Dendritic cell treated with granulocyte-macrophage colony-stimulating factor and Interleukin-4, amounts not matched to agents 40 ng/mL and 50 ng/mL, for 4 days (primary cell): ENCODE measurements at regions not wholly inside any gene's neighbourhood (a gene's known extent, or its start where the extent isn't known, plus 50 kb on each side); places are given as distances from the start of the nearest gene placed in this dataset.
"Not testable (repeated sequence)": the region's sequence is repeated elsewhere in the genome, so short reads cannot be mapped to it uniquely, and the experiment has no call there.

Source experiments
- H3K27ac Mint-ChIP-seq: one replicate; pipeline ENCODE4 v1.8.0; 2022; ENCODE audit warnings: mild to moderate bottlenecking, mixed read lengths
- H3K27me3 Mint-ChIP-seq: one replicate; pipeline ENCODE4 v1.8.0; 2022; ENCODE audit warnings: mild to moderate bottlenecking, mixed read lengths
- H3K36me3 Mint-ChIP-seq: one replicate; pipeline ENCODE4 v1.8.0; 2022; ENCODE audit warnings: low read depth, mixed read lengths
- H3K4me1 Mint-ChIP-seq: one replicate; pipeline ENCODE4 v1.8.0; 2022; ENCODE audit warnings: low read depth, mixed read lengths
- H3K4me3 Mint-ChIP-seq: one replicate; pipeline ENCODE4 v1.8.0; 2022; ENCODE audit warnings: mild to moderate bottlenecking, moderate library complexity, mixed read lengths
- H3K9me3 Mint-ChIP-seq: one replicate; pipeline ENCODE4 v1.8.0; 2022; ENCODE audit warnings: mixed read lengths
- intact Hi-C: fragments of 100-400 bp; cut with micrococcal nuclease; formaldehyde crosslinking; loops from one replicate; pipeline ENCODE4 v1.15.0; 2022

- H3K27me3 Mint-ChIP-seq: no peaks in the 10 kb centered on the region
- H3K27ac Mint-ChIP-seq: no peak overlapping the region
- intact Hi-C loops: no loop called here
- H3K4me1 Mint-ChIP-seq: no peaks in the 10 kb centered on the region
- H3K9me3 Mint-ChIP-seq: peaks cover 5% of the 10 kb centered on the region
- H3K4me3 Mint-ChIP-seq: no peak overlapping the region
- H3K36me3 Mint-ChIP-seq: no peaks in the 10 kb centered on the region
Measured at GRCh38 chr5:68846828-68847227, 247.0 kb upstream of the SLC30A5 start.

- Mint-ChIP-seq H3K4me1 (no peaks in the 10 kb centered on the region), H3K27ac (no peak overlapping the region), H3K36me3 (no peaks in the 10 kb centered on the region), H3K27me3 (no peaks in the 10 kb centered on the region), H3K9me3 (peaks cover 16% of the 10 kb centered on the region), H3K4me3 (no peak overlapping the region)
- intact Hi-C loops: no loop called here
Measured at GRCh38 chr5:68848091-68848490, 245.7 kb upstream of the SLC30A5 start.

GRCh38 chr5:68849103-68849502 lies 244.7 kb upstream of the SLC30A5 start:
- no peaks in the 10 kb centered on the region for H3K36me3 Mint-ChIP-seq
- no peak overlapping the region for H3K4me3 Mint-ChIP-seq
- no peak overlapping the region for H3K27ac Mint-ChIP-seq
- H3K27me3 Mint-ChIP-seq: no peaks in the 10 kb centered on the region
- H3K4me1 Mint-ChIP-seq: no peaks in the 10 kb centered on the region
- H3K9me3 Mint-ChIP-seq: peaks cover 16% of the 10 kb centered on the region
- intact Hi-C loops: no loop called here

- Mint-ChIP-seq H3K27me3 (no peaks in the 10 kb centered on the region), H3K4me3 (no peak overlapping the region), H3K4me1 (no peaks in the 10 kb centered on the region), H3K9me3 (peaks cover 16% of the 10 kb centered on the region), H3K36me3 (no peaks in the 10 kb centered on the region), H3K27ac (no peak overlapping the region)
- intact Hi-C loops: no loop called here
Measured at GRCh38 chr5:68849906-68850305, 243.9 kb upstream of the SLC30A5 start.

GRCh38 chr5:68861099-68861498 lies 232.7 kb upstream of the SLC30A5 start:
- intact Hi-C loops: no loop called here
- Mint-ChIP-seq H3K4me1 (no peaks in the 10 kb centered on the region), H3K27me3 (no peaks in the 10 kb centered on the region), H3K27ac (no peak overlapping the region), H3K9me3 (peaks cover 10% of the 10 kb centered on the region), H3K36me3 (no peaks in the 10 kb centered on the region), H3K4me3 (no peak overlapping the region)

- Mint-ChIP-seq H3K4me3 (no peak overlapping the region), H3K36me3 (no peaks in the 10 kb centered on the region), H3K4me1 (no peaks in the 10 kb centered on the region), H3K9me3 (peaks cover 5% of the 10 kb centered on the region), H3K27ac (no peak overlapping the region), H3K27me3 (no peaks in the 10 kb centered on the region)
- intact Hi-C loops: no loop called here
Measured at GRCh38 chr5:68862560-68862959, 231.3 kb upstream of the SLC30A5 start.

GRCh38 chr5:68865192-68865591 lies 228.6 kb upstream of the SLC30A5 start:
- H3K9me3 Mint-ChIP-seq, H3K27me3 Mint-ChIP-seq, H3K4me3 Mint-ChIP-seq, H3K36me3 Mint-ChIP-seq, H3K27ac Mint-ChIP-seq, intact Hi-C loops, H3K4me1 Mint-ChIP-seq: not testable (repeated sequence)

- Mint-ChIP-seq H3K36me3 (no peaks in the 10 kb centered on the region), H3K27me3 (no peaks in the 10 kb centered on the region), H3K9me3 (no peaks in the 10 kb centered on the region), H3K4me3 (no peak overlapping the region), H3K27ac (no peak overlapping the region), H3K4me1 (no peaks in the 10 kb centered on the region)
- intact Hi-C loops: no loop called here
Measured at GRCh38 chr5:68872088-68872839, 221.6 kb upstream of the SLC30A5 start.

GRCh38 chr5:68873198-68873597 lies 220.6 kb upstream of the SLC30A5 start:
- H3K4me3 Mint-ChIP-seq: no peak overlapping the region
- H3K27me3 Mint-ChIP-seq: no peaks in the 10 kb centered on the region
- H3K36me3 Mint-ChIP-seq: no peaks in the 10 kb centered on the region
- no peak overlapping the region for H3K27ac Mint-ChIP-seq
- intact Hi-C loops: no loop called here
- H3K4me1 Mint-ChIP-seq: no peaks in the 10 kb centered on the region
- no peaks in the 10 kb centered on the region for H3K9me3 Mint-ChIP-seq

GRCh38 chr5:68875351-68875750 lies 218.5 kb upstream of the SLC30A5 start:
- Mint-ChIP-seq H3K27me3 (no peaks in the 10 kb centered on the region), H3K36me3 (no peaks in the 10 kb centered on the region), H3K4me1 (no peaks in the 10 kb centered on the region), H3K9me3 (no peaks in the 10 kb centered on the region), H3K27ac (no peak overlapping the region), H3K4me3 (no peak overlapping the region)
- intact Hi-C loops: no loop called here

GRCh38 chr5:68883436-68883835 lies 210.4 kb upstream of the SLC30A5 start:
- no peaks in the 10 kb centered on the region for H3K9me3 Mint-ChIP-seq
- H3K27ac Mint-ChIP-seq: no peak overlapping the region
- H3K4me1 Mint-ChIP-seq: no peaks in the 10 kb centered on the region
- H3K4me3 Mint-ChIP-seq: no peak overlapping the region
- intact Hi-C loops: no loop called here
- no peaks in the 10 kb centered on the region for H3K27me3 Mint-ChIP-seq
- H3K36me3 Mint-ChIP-seq: no peaks in the 10 kb centered on the region

- H3K4me1 Mint-ChIP-seq: no peaks in the 10 kb centered on the region
- no peak overlapping the region for H3K27ac Mint-ChIP-seq
- H3K9me3 Mint-ChIP-seq: no peaks in the 10 kb centered on the region
- no peaks in the 10 kb centered on the region for H3K36me3 Mint-ChIP-seq
- intact Hi-C loops: no loop called here
- H3K27me3 Mint-ChIP-seq: no peaks in the 10 kb centered on the region
- no peak overlapping the region for H3K4me3 Mint-ChIP-seq
Measured at GRCh38 chr5:68884144-68884754, 209.6 kb upstream of the SLC30A5 start.

GRCh38 chr5:68884883-68885282 lies 208.9 kb upstream of the SLC30A5 start:
- H3K9me3 Mint-ChIP-seq: no peaks in the 10 kb centered on the region
- no peak overlapping the region for H3K27ac Mint-ChIP-seq
- no peaks in the 10 kb centered on the region for H3K4me1 Mint-ChIP-seq
- H3K36me3 Mint-ChIP-seq: no peaks in the 10 kb centered on the region
- H3K4me3 Mint-ChIP-seq: no peak overlapping the region
- intact Hi-C loops: no loop called here
- no peaks in the 10 kb centered on the region for H3K27me3 Mint-ChIP-seq

- Mint-ChIP-seq H3K27me3 (no peaks in the 10 kb centered on the region), H3K36me3 (no peaks in the 10 kb centered on the region), H3K4me1 (no peaks in the 10 kb centered on the region), H3K9me3 (no peaks in the 10 kb centered on the region), H3K4me3 (no peak overlapping the region), H3K27ac (no peak overlapping the region)
- intact Hi-C loops: no loop called here
Measured at GRCh38 chr5:68886814-68887213, 207.0 kb upstream of the SLC30A5 start.

GRCh38 chr5:68891718-68892117 lies 202.1 kb upstream of the SLC30A5 start:
- no peaks in the 10 kb centered on the region for H3K4me1 Mint-ChIP-seq
- H3K4me3 Mint-ChIP-seq: no peak overlapping the region
- intact Hi-C loops: no loop called here
- no peaks in the 10 kb centered on the region for H3K27me3 Mint-ChIP-seq
- H3K9me3 Mint-ChIP-seq: no peaks in the 10 kb centered on the region
- H3K27ac Mint-ChIP-seq: no peak overlapping the region
- no peaks in the 10 kb centered on the region for H3K36me3 Mint-ChIP-seq
